Common myeloid progenitor, CD34-positive (primary cell): ENCODE measurements at regions not wholly inside any gene's neighbourhood (a gene's known extent, or its start where the extent isn't known, plus 50 kb on each side); places are given as distances from the start of the nearest gene placed in this dataset.

ENCODE experiments used
- CTCF ChIA-PET: fragments of 350-600 bp; sonication (Branson Sonifier 250); formaldehyde crosslinking; loops from one replicate; lab custom pipeline; 2021; ENCODE audit warnings: antibody characterized with exemption; lab: Charles Lee
- POLR2A ChIA-PET: fragments of 350-600 bp; sonication (Branson Sonifier 250); formaldehyde crosslinking; loops from one replicate; lab custom pipeline; 2021; ENCODE audit warnings: antibody characterized with exemption; lab: Charles Lee
- DNase-seq, 3 donors: peaks; one replicate each; pipeline versions ENCODE4 v3.0.0 to v3.0.0-alpha.2; 2013
- H3K27ac ChIP-seq, 2 experiments: 1 replicate in 1 of 2; 2 replicates in 1 of 2; pipeline ENCODE4 v1.7.0; 2013; ENCODE audit warnings: inconsistent platforms in 2 of 2, low read length in 2 of 2, mild to moderate bottlenecking in 2 of 2, low read depth in 1 of 2, moderate library complexity in 1 of 2; ENCODE audit not compliant: severe bottlenecking in 2 of 2, insufficient read depth in 1 of 2, poor library complexity in 1 of 2
- H3K27me3 ChIP-seq, 5 experiments: replicated peaks in 2 of 5; 1 replicate in 3 of 5; 2 replicates in 2 of 5; pipeline versions ENCODE4 v1.6.1 to v1.7.0; 2013; ENCODE audit warnings: low read length in 4 of 5, mild to moderate bottlenecking in 2 of 5, moderate library complexity in 2 of 5, inconsistent platforms in 1 of 5; ENCODE audit not compliant: insufficient read depth in 5 of 5, control insufficient read depth in 4 of 5
- H3K36me3 ChIP-seq, 4 experiments: 1 replicate in 2 of 4; 2 replicates in 2 of 4; pipeline versions ENCODE4 v1.6.1 to v1.7.0; 2013; ENCODE audit warnings: low read length in 3 of 4, control low read depth in 1 of 4, mild to moderate bottlenecking in 1 of 4; ENCODE audit not compliant: control insufficient read depth in 4 of 4, insufficient read depth in 4 of 4
- H3K4me1 ChIP-seq, 4 experiments: 1 replicate in 3 of 4; 2 replicates in 1 of 4; pipeline versions ENCODE4 v1.6.1 to v1.7.1; 2013; ENCODE audit warnings: low read length in 3 of 4, mild to moderate bottlenecking in 3 of 4, control low read depth in 1 of 4, inconsistent platforms in 1 of 4, moderate library complexity in 1 of 4; ENCODE audit not compliant: control insufficient read depth in 4 of 4, insufficient read depth in 4 of 4; ENCODE audit errors: control extremely low read depth in 1 of 4
- H3K4me3 ChIP-seq, 7 experiments: 1 replicate in 4 of 7; 2 replicates in 3 of 7; pipeline versions ENCODE4 v1.5.1 to v1.7.0; 2013; ENCODE audit warnings: mild to moderate bottlenecking in 7 of 7, low read length in 6 of 7, moderate library complexity in 6 of 7, inconsistent platforms in 2 of 7, low read depth in 2 of 7, control low read depth in 1 of 7; ENCODE audit not compliant: insufficient read depth in 4 of 7, control insufficient read depth in 1 of 7; ENCODE audit errors: extremely low read depth in 1 of 7
- H3K9me3 ChIP-seq, 5 experiments: 1 replicate in 4 of 5; 2 replicates in 1 of 5; pipeline versions ENCODE4 v1.6.1 to v1.7.1; 2013; ENCODE audit warnings: low read length in 4 of 5, mild to moderate bottlenecking in 2 of 5, inconsistent platforms in 1 of 5, low read depth in 1 of 5, moderate library complexity in 1 of 5; ENCODE audit not compliant: control insufficient read depth in 4 of 5, insufficient read depth in 2 of 5; ENCODE audit errors: control extremely low read depth in 1 of 5
- WGBS: methylation state at CpG from one replicate; pipeline ENCODE4 v1.1.5; 2013; ENCODE audit not compliant: insufficient coverage; 5-methylcytosine and 5-hydroxymethylcytosine counted together

DNA sequence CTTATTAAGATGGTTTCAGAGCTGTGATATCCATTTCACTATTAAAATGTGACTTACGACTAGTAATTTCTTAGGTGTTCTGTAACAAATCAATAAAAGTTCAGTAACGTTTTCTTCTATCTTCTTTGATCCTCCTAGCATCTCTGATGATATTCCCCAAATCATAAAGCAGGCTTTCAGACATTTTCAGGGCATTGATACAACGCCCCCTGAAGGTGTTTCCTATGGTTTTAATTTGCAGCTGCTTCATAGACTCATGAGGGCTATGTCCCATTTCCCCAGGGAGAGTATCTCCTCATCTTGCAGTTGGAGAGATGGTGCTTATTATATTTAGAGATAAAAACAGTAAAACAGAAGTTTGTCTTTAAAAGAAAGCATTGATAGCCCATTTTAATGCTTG lies 246.8 kb upstream of the CNTN3 start:
- Histone ChIP-seq H3K4me1 (no peaks in the 10 kb centered on the region), H3K4me3 (no peak overlapping the region), H3K27ac (no peak overlapping the region), H3K9me3 (no peaks in the 10 kb centered on the region), H3K36me3 (no peaks in the 10 kb centered on the region), H3K27me3 (no peaks in the 10 kb centered on the region)
- ChIA-PET CTCF (no interaction called here), POLR2A (no interaction called here)
- DNase-seq: no peak
- 63% methylated on average over 1 of the region's 3 CpGs for WGBS

DNA sequence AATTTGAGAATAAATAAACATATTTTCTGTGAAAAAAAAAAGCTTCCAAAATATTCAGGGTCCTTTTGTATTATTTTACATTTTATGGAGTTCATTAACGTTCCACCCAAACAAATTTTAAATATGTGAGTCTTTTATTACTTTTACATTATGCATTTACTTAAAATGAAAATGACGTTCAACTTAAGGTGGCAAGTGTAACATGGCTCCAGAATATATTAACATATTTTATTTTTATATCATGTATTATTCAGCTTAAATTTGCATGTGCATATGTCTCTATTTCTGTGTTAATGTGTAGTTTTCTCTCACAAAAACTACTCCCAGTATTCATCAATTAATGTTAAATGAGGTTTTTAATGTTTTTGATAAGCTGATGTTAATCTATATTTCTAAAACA lies 243.6 kb upstream of the CNTN3 start:
- no peaks in the 10 kb centered on the region for H3K36me3 ChIP-seq
- no CpG with 5 or more reads among the region's 2 CpGs for WGBS
- H3K27me3 ChIP-seq: no peaks in the 10 kb centered on the region
- no peak overlapping the region for H3K27ac ChIP-seq
- DNase-seq: no peak
- H3K4me1 ChIP-seq: no peaks in the 10 kb centered on the region
- H3K9me3 ChIP-seq: no peaks in the 10 kb centered on the region
- CTCF ChIA-PET: no interaction called here
- POLR2A ChIA-PET: no interaction called here
- no peak overlapping the region for H3K4me3 ChIP-seq

DNA sequence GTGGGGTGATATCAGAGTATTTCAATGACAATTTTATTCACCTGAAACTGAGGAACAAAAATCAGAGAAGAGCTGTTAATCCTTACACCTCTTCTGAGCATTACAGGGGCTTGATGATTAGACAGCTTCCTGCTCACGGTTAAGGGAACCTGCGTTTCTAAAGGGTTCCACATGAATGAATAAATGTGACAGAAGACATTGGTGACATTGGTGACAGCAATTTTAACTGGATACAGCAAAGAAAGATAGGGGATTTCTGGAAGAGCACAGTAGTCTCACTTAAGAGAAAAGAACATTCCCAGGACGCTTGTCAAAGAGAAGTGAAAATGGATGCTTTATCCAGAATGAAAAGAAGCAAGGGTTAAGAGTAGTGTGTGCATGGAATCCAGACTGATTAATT lies 235.9 kb upstream of the CNTN3 start:
- no peak for DNase-seq
- no peaks in the 10 kb centered on the region for H3K36me3 ChIP-seq
- no peaks in the 10 kb centered on the region for H3K27me3 ChIP-seq
- ChIA-PET POLR2A (no interaction called here), CTCF (no interaction called here)
- WGBS: 85% methylated on average over 2 of the region's 3 CpGs
- no peaks in the 10 kb centered on the region for H3K9me3 ChIP-seq
- no peak overlapping the region for H3K4me3 ChIP-seq
- no peak overlapping the region for H3K27ac ChIP-seq
- no peaks in the 10 kb centered on the region for H3K4me1 ChIP-seq

DNA sequence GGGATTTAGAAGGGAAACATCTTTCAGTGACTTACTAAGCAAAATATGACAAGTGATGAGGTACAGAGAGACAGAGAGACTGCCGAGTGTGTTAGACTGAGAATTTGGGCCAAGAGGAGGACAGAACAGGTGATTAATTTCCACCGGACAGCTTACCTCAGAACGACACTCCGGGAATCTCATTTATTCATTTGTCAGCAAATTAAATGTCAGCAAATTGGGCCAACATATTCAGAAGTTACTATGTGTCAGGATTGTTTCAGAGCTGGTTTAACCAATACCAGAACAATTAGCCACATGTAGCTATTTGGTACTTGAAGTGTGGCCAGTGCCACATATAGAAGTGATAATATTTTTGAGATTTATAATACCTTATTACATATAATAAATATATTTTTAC lies 232.6 kb upstream of the CNTN3 start:
- no peak overlapping the region for H3K27ac ChIP-seq
- H3K4me3 ChIP-seq: no peak overlapping the region
- no peaks in the 10 kb centered on the region for H3K4me1 ChIP-seq
- H3K9me3 ChIP-seq: no peaks in the 10 kb centered on the region
- DNase-seq: no peak
- POLR2A ChIA-PET: no interaction called here
- CTCF ChIA-PET: no interaction called here
- H3K27me3 ChIP-seq: no peaks in the 10 kb centered on the region
- 95% methylated on average over 4 of the region's 4 CpGs for WGBS
- no peaks in the 10 kb centered on the region for H3K36me3 ChIP-seq

GRCh38 chr3:74845081-74845480 lies 230.6 kb upstream of the CNTN3 start:
- Histone ChIP-seq H3K27me3 (no peaks in the 10 kb centered on the region), H3K9me3 (no peaks in the 10 kb centered on the region), H3K4me1 (no peaks in the 10 kb centered on the region), H3K4me3 (no peak overlapping the region), H3K27ac (no peak overlapping the region), H3K36me3 (no peaks in the 10 kb centered on the region)
- WGBS: no CpG with 5 or more reads among the region's 1 CpG
- POLR2A ChIA-PET: no interaction called here
- CTCF ChIA-PET: no interaction called here
- no peak for DNase-seq

- CTCF ChIA-PET: no interaction called here
- Histone ChIP-seq H3K36me3 (no peaks in the 10 kb centered on the region), H3K4me3 (no peak overlapping the region), H3K27ac (no peak overlapping the region), H3K27me3 (no peaks in the 10 kb centered on the region), H3K4me1 (no peaks in the 10 kb centered on the region), H3K9me3 (no peaks in the 10 kb centered on the region)
- DNase-seq: no peak
- POLR2A ChIA-PET: no interaction called here
- 93% methylated on average over 1 of the region's 1 CpG for WGBS
Measured at GRCh38 chr3:74844428-74844827, 230.0 kb upstream of the CNTN3 start.

DNA sequence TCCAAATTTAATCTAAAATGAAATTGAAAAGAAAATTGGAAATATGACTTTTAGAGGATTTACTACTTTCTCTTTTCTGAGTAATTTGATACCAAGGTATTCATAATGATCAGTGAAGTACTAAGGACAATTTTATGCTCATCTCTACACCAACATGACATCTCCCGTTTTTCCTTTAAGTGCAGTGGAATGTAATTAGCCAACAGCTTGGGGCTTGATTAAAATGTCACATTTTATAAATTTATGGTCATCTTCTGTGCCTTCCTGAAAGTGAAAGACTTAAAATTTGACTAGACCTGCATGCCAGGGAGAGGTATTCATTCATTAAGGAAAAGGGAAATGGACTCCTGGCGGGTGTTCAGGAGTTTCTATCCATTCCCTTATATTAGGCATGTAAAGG lies 228.2 kb upstream of the CNTN3 start:
- Histone ChIP-seq H3K36me3 (no peaks in the 10 kb centered on the region), H3K9me3 (no peaks in the 10 kb centered on the region), H3K27me3 (no peaks in the 10 kb centered on the region), H3K27ac (no peak overlapping the region), H3K4me1 (no peaks in the 10 kb centered on the region), H3K4me3 (no peak overlapping the region)
- no CpG with 5 or more reads among the region's 2 CpGs for WGBS
- ChIA-PET POLR2A (no interaction called here), CTCF (no interaction called here)
- DNase-seq: no peak
